ENCODE measurements at regions not wholly inside any gene's neighbourhood (a gene's known extent, or its start where the extent isn't known, plus 50 kb on each side); places are given as distances from the start of the nearest gene placed in this dataset.
"Not testable (repeated sequence)": the region's sequence is repeated elsewhere in the genome, so short reads cannot be mapped to it uniquely, and the experiment has no call there.

GRCh38 chr3:118258850-118259249 lies 775.8 kb downstream of the IGSF11 start:
- not testable (repeated sequence) for DNase-seq (ENCODE audit: low read depth in 2 of 2)

DNA sequence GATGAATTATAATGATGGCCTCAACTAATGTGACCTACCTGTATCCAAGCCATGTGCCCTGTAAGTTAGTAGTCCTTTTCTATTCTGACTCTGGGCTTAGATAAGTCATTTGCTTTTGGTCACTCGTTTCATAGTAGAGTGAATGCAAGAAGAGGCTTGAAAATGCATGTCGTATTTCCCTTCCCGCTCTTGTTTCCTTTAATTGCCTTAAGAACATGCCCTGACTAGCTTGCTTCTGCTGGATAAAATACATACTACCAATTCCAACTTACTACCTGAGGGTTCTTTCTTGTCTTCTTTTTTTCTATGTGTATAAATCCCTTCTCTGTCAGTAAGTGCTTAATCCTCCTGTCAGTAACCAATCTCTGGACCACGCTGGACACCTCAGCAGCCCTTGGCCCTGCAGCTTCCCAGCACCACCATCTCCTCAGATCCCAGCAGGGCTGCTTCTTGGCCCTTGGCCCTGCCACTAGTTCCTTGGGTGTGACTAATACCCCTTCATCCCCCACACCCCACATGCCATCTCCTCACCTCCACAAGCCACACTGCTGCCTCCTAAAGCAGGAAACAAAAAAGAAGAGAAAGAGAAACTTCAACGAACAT lies 771.7 kb downstream of the IGSF11 start:
- no peak for DNase-seq (ENCODE audit: low read depth in 2 of 2)

- DNase-seq (ENCODE audit: low read depth in 2 of 2): no peak
Measured at GRCh38 chr3:118267588-118267987, 767.1 kb downstream of the IGSF11 start.

DNA sequence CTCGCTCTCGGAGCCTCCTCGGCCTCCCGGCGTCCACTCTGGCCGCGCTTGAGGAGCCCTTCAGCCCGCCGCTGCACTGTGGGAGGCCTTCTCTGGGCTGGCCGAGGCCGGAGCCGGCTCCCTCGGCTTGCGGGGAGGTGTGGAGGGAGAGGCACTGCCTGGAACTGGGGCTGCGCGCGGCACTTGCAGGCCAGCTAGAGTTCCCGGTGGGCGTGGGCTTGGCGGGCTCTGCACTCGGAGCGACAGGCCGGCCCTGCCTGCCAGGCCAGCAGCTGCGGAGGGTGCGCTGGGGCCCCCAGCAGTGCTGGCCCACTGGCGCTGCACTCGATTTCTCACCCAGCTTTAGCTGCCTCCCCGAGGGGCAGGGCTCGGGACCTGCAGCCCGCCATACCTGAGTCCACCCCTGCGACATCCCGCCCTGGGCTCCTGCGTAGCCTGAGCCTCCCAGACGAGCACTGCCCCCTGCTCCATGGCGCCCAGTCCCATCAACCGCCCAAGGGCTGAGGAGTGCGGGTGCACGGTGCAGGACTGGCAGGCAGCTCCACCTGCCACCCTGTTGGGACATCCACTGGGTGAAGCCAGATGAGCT lies 765.0 kb downstream of the IGSF11 start:
- DNase-seq (ENCODE audit: low read depth in 2 of 2): no peak

DNA sequence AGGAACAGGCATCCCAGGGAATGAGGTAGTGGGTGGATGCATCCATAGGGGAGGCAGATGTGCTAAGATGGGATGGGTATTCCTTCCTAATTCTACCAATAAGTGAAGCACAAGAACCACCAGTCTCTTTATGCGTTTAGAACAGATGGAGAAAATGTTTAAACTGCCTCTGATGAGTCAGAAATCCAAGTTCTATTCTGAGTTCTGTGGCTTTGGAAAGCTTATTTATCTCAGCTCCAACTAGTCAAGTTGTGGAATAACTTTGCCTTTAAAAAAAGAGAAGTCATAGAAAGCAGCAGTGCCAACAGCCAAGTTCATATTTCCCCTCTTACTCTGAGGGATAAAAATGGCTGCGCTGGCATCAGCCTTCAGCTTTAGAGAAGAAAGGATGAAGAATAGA lies 761.7 kb downstream of the IGSF11 start:
- no peak for DNase-seq (ENCODE audit: low read depth in 2 of 2)

DNA sequence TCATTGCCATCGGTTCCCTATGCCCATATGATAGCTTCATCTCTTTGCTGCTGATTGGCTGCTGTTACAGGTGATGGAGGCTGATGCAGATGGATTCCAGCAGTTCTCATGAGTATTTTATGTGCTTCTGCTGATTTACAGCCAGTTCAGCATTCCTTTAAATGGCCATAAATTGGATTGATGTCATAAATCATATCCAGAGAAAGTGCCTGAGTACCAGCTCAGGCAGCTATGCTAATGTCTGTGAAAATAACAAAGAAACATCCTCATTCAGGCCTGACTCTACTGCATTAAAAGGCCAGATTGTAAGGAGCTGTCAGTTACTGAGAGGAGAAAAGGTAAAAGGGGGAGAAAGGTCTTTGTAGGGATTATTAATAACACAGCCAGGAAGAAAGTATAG lies 756.8 kb downstream of the IGSF11 start:
- DNase-seq (ENCODE audit: low read depth in 2 of 2): no peak

DNA sequence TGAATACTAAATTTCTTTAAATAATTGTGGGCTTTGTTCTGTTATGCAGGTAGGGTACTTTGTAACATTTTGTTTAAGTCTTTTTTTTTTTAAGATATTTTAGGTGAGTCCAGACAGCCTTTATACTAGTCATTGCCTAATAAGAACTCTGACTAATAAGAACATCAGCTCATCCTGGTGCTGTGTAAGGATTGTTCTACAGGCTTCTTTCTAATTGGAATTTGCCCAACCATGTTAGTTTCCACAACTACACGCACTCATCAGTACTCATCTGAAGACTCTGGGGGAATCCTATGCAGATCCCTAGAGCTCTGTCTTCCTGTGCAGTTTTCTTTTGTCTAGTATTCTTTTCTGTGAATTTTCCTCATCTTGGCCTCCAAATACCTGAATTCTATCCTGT lies 741.8 kb downstream of the IGSF11 start:
- no peak for DNase-seq (ENCODE audit: low read depth in 2 of 2)

- no peak for DNase-seq (ENCODE audit: low read depth in 2 of 2)
Measured at GRCh38 chr3:118298133-118298532, 736.5 kb downstream of the IGSF11 start.

DNA sequence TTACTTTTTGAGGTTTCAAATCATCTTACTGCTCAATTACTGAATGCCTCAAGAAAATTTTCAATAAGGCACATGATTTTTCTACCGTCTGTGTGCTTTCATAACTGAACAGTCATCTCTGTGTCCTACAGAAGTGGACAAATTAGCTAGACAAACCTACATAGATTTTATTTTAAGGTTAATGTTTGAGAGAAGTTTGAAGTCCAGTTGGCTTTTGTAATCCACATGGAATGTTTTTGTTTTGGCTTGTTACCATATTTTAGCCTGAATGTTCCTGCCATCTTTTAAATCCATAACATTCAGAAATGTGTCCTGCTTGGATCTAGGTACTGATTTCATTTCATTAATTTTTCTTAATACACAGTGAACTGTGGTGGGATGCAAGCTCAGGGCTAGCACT lies 730.1 kb downstream of the IGSF11 start:
- DNase-seq (ENCODE audit: low read depth in 2 of 2): no peak

DNA sequence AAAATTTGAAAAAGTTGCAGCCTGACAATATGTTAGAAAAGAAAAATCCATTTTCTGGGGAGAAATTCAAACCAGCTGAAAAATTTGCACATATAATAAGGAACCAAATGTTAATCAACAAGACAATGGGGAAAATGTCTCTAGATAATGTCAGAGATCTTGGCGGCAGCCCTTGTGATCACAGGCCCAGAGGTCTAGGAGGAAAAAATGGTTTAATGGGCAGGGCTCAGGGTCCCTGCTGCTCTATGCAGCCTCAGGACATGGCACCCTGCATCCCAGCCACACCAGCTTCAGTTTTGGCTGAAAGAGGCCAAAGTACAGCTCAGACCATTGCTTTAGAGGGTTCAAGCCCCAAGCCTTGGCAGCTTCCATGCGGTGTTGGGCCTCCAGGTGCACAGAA lies 701.9 kb downstream of the IGSF11 start:
- DNase-seq (ENCODE audit: low read depth in 2 of 2): no peak

GRCh38 chr3:118337649-118338048 lies 697.0 kb downstream of the IGSF11 start:
- no peak for DNase-seq (ENCODE audit: low read depth in 2 of 2)

DNA sequence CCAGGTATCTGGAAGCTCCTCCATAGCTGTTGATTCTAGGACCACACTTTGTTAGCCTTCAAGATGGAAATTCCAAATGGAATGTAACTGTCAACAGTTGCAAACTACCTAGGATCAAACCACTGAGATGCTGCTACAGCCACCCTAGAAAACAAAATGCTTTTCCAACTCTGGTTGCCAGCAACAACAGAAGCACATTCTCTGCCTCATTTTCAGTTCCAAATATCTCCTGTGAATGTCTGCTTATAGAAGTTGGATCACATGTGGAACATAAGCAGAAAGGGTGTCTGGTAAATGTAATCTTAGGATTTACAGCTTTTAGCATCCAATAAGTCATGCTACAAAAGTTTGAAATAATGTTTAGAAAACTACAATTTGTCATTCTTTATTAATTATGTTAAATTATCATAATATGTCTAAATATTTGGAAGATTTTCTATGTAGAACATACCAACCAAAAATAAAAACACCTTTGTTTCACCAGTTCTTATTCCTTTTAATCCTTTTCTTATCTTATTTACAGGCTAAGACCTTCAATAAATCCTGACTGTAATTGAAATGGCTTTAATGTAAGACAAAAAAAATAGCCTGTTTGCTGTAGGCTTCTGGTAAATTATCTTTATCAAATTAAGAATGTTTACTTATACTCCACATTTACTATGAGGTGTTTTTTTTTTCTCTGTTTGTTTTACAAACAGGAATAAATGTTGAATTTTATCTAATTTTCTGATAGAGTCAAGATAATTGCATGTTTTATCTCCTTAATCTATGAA lies 687.1 kb downstream of the IGSF11 start:
- DNase-seq (ENCODE audit: low read depth in 2 of 2): no peak

DNA sequence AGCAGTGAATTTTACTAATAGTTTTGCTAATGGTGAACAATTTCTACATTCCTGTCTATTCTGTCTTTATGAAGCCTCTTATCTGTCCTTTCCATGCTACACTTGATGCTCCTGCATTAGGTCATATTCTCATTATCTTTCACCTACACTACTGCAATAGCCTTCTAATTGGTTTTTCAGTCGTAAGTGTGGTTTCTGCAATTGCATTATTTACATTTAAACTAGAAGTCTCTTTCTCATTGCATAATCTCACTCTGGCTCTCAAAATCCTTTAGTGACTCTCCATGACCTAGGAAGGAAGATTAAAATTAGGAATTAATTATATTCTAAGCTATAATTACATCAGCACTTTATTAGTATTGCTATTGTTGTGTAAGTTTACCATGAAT lies 686.5 kb downstream of the IGSF11 start:
- DNase-seq (ENCODE audit: low read depth in 2 of 2): no peak

DNA sequence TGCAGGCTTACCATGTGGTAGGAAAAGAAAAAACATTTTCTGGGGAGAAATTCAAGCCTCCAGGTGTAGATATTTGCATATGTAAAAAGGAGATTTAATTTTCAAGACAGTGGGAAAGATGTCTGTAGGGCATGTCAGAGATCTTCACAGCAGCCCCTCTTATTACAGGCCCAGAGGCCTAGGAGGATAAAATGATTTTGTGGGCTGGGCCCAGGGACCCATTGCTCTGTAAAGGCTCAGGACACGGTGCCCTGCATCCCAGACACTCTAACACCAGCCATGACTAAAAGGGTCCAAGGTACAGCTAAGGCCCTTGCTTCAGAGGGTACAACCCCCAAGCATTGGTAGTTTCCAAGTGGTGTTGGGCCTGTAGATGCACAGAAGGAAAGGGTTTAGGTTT lies 680.1 kb downstream of the IGSF11 start:
- no peak for DNase-seq (ENCODE audit: low read depth in 2 of 2)

DNA sequence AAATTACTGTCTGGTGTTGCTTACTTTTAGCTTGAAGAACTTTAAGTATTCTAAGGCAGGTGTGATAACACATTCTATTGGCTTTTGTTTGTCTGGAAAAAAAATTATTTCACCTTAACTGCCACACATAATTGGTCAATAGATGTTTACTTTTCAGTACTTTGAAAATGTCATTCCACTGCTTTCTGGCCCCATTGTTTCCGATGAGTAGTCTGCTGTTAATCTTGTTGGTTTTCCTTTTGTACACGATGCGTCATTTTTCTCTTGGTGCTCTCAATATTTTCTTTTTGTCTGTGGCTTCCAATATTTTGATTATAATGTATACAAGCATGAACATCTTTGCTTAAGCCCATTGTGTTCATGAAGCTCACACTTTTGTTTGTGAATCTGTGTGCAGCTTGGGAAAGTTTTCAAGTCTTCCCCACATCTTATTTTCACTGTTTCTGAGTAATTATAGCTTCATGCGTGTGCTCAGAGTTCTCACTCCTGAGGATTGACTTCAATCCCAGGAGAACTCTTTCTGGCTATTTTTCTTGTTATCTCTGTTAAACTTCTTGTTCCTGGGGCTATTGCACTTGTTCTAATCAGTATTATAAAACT lies 664.7 kb downstream of the IGSF11 start:
- no peak for DNase-seq (ENCODE audit: low read depth in 2 of 2)

GRCh38 chr3:118380576-118380975 lies 654.1 kb downstream of the IGSF11 start:
- no peak for DNase-seq (ENCODE audit: low read depth in 2 of 2)

DNA sequence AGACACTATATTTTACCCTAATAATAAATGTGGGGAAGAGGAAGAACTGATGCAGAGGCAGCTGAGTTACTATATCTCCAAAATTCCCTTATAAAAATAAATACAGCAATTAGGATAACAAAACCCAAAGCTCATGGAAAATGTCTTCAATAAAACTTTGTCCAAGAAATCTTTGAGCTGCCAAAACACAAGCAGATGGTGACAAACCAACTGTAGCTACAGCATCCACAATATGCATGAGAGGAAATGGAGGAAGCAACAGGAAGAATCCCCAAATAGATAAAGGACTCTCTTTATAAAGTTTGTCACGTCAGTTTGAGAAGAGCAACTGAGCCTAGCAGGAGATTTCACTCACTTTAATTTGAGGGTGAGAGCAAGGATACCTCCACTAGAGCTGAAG lies 638.2 kb downstream of the IGSF11 start:
- no peak for DNase-seq (ENCODE audit: low read depth in 2 of 2)

- no peak for DNase-seq (ENCODE audit: low read depth in 2 of 2)
Measured at GRCh38 chr3:118400086-118400485, 634.6 kb downstream of the IGSF11 start.

DNA sequence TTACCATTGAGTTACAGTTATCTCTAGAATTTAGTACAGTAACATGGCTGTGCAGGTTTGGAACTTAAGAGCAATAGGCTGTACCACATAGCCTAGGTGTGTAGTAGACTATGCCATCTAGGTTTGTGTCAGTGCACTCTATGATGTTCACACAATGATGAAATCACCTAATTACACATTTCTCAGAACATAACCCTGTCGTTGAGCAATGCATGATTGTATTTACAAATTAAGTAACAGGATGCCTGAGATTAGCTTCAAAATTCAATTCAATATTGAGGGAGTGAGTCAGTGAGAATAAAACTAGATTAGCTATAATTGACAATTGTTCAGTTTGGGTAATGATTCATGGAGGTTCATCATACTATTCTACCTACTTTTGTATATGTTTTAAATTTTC lies 633.8 kb downstream of the IGSF11 start:
- no peak for DNase-seq (ENCODE audit: low read depth in 2 of 2)

DNA sequence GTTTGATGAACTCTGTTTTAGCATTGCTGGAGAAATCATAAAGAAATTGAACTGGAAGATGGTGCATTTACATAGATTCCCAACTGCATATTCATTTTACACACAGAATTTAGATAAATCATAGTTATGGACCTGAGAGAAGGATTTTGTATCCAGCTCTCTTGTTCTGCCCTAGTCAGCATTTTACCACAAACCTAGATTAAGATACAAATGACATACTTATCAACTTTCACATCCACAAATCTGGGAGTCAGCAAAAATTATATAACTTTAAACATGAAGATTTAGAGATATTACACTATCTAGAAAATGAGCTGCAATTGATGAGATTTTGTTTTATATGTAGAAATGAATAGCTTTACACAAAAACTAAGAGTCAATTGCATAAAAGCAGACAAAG lies 632.8 kb downstream of the IGSF11 start:
- DNase-seq (ENCODE audit: low read depth in 2 of 2): no peak

- DNase-seq (ENCODE audit: low read depth in 2 of 2): no peak
Measured at GRCh38 chr3:118402971-118403370, 631.7 kb downstream of the IGSF11 start.

DNA sequence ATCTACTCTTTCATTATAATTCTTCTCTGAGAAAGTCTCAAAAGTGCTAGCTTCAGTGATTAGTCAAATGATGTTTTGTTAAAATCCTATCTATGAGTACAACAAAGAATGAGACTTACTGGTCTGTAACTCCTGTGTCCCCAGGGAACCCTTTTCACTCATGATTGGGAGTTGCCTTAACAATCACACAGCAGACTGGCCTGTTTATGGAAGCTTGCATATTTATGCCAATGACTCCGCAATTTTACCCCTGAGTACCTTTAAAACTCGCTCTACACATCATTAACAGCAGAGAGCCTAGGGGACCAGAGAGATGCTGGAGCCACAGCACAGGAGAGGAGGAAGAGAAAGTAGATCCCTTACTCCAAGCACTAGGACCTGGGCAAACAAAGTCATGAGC lies 628.1 kb downstream of the IGSF11 start:
- no peak for DNase-seq (ENCODE audit: low read depth in 2 of 2)

DNA sequence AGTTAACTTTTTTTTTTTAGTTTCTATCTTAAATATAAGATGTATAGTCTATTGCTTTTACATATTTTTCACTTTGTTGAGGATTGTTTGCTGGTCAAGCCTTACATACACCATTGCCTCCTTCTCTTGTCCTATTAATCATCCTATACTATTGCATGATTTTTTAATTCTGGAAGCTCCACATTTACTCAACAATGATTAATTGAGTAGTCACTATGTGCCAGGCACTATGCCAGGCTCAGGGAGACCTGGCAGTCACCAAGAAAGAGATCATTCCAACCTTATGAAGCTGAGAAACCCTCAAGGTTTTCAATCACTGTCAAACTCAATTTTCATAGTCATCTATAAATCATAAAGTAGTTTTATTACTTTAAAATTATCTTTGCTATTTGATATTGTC lies 626.2 kb downstream of the IGSF11 start:
- DNase-seq (ENCODE audit: low read depth in 2 of 2): no peak
